Bronchial epithelial cell (primary cell): ENCODE measurements at regions not wholly inside any gene's neighbourhood (a gene's known extent, or its start where the extent isn't known, plus 50 kb on each side); places are given as distances from the start of the nearest gene placed in this dataset.
A peak's percentile ranks its signal among the peaks of the same experiment; 100 is the strongest.

Experiments
- DNase-seq: peaks from one replicate; pipeline ENCODE4 v3.0.0-alpha.2; 2010; ENCODE audit warnings: low read depth
- FAIRE-seq: peaks from 2 replicates; lab custom pipeline; 2011; peaks lifted over from hg19 to GRCh38; lab: Jason Lieb, UNC
- H3K27me3 ChIP-seq: 2 replicates; pipeline ENCODE4 v1.5.1; 2011; ENCODE audit warnings: low read length; ENCODE audit not compliant: control insufficient read depth, insufficient read depth
- H3K36me3 ChIP-seq: 2 replicates; pipeline ENCODE4 v1.5.1; 2011; ENCODE audit warnings: low read length; ENCODE audit not compliant: control insufficient read depth, insufficient read depth
- H3K4me3 ChIP-seq: 2 replicates; pipeline ENCODE4 v1.5.1; 2011; ENCODE audit warnings: mild to moderate bottlenecking, low read depth, low read length, control low read depth
- CTCF ChIP-seq: IDR thresholded peaks from 2 replicates; pipeline ENCODE4 v1.5.1; 2011; ENCODE audit warnings: mild to moderate bottlenecking, moderate library complexity, low read length, control low read depth, inconsistent platforms; ENCODE audit not compliant: insufficient read depth, severe bottlenecking

- FAIRE-seq (no peak), DNase-seq (peak; percentile 33)
- TF ChIP-seq CTCF, result no peak
- peak overlapping the region; percentile 22 for H3K4me3 ChIP-seq
- no peaks in the 10 kb centered on the region for H3K36me3 ChIP-seq
- no peaks in the 10 kb centered on the region for H3K27me3 ChIP-seq
Observed at GRCh38 chr6:125533710-125534397, 215.6 kb upstream of the HEY2 start.

- no peak for TF ChIP-seq CTCF
- FAIRE-seq (no peak), DNase-seq (peak; percentile 19)
- H3K4me3 ChIP-seq, result peak overlapping the region; percentile 22
- no peaks in the 10 kb centered on the region for H3K27me3 ChIP-seq
- no peaks in the 10 kb centered on the region for H3K36me3 ChIP-seq
Observed at GRCh38 chr6:125534430-125535263, 214.8 kb upstream of the HEY2 start.

- no peak for TF ChIP-seq CTCF
- FAIRE-seq, result no peak
- no peaks in the 10 kb centered on the region for H3K36me3 ChIP-seq
- no peaks in the 10 kb centered on the region for H3K27me3 ChIP-seq
- no peak for DNase-seq
- H3K4me3 ChIP-seq, result no peak overlapping the region
Observed at GRCh38 chr6:125537090-125537489, 212.3 kb upstream of the HEY2 start.

GRCh38 chr6:125539892-125540291 lies 209.5 kb upstream of the HEY2 start:
- Histone ChIP-seq H3K4me3 (no peak overlapping the region), H3K36me3 (no peaks in the 10 kb centered on the region), H3K27me3 (no peaks in the 10 kb centered on the region)
- FAIRE-seq, result no peak
- DNase-seq, result no peak
- TF ChIP-seq CTCF, result no peak

- DNase-seq, result no peak
- no peak for TF ChIP-seq CTCF
- Histone ChIP-seq H3K27me3 (no peaks in the 10 kb centered on the region), H3K4me3 (no peak overlapping the region), H3K36me3 (no peaks in the 10 kb centered on the region)
- FAIRE-seq, result no peak
Observed at GRCh38 chr6:125544819-125545218, 204.6 kb upstream of the HEY2 start.
